Activated CD4-positive, alpha-beta T cell treated with anti-CD3 and anti-CD28 coated beads, Interleukin-2, Interleukin-6, amounts not matched to agents 100 ng/mL and 50 ng/mL, durations not matched to agents 16 hours and 8 hours (primary cell): ENCODE measurements at regions not wholly inside any gene's neighbourhood (a gene's known extent, or its start where the extent isn't known, plus 50 kb on each side); places are given as distances from the start of the nearest gene placed in this dataset.

Source experiments
- DNase-seq: peaks from one replicate; pipeline ENCODE4 v3.0.0-alpha.2; 2020

DNA sequence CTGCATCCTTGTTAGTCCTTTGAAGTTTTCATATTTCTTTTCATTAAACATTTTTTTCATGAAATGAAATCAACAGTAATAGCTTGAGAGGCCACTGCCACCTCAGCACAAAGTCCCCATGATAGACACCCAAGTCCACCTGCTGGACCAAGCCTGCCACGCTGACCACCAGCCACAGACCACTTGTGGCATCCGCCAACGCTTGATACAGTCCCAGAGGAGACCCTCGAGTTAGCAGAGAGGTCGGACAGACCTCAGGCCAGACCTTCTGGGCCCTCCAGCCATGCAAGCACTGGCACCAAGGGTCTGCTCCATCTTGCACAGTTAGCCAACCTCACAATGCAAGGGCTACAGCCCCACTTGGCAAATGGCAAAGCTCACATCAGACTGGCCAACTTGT, 91.8 kb upstream of the RTL6 start:
- no peak for DNase-seq

DNA sequence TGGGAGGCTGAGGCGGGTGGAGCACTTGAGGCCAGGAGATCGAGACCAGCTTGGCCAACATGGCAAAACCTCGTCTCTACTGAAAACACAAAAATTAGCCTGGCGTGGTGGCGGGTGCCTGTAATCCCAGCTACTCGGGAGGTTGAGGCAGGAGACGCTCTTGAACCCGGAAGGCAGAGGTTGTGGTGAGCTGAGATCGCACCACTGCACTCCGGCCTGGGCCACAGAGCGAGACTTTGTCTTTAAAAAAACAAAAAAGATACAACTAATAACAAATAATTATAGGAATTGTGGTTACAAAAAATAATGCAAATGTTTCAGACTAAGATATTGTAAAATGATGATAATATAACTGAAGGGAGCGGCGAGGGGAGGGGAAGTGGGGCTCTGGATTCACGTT, 90.3 kb upstream of the RTL6 start:
- DNase-seq: no peak

DNA sequence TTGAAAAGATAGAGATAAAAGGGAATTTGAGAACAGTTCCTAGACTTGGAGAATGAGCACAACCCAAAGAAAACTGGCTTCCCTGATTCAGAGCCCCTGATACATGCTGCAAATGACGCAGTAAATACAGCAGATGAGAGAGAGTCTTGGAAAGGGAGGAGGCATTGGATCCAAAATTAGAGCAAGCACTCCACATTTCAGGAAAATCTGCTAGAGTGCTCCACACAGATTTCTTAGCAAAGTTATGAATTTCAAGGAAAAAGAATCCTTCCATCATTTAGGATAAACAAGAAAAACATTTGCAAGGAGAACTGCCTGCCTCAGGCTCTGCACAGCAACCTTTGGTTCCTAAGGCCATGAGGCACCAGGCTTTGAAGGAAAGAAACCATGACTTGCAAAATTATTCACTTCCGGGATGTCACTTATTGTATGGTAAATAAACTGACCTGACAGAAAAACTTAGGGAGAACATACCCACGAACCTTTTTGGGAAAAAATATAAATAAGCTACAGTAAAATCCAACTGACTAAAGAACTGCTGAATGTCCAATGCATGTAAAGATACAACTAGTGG, 89.8 kb upstream of the RTL6 start:
- no peak for DNase-seq

DNA sequence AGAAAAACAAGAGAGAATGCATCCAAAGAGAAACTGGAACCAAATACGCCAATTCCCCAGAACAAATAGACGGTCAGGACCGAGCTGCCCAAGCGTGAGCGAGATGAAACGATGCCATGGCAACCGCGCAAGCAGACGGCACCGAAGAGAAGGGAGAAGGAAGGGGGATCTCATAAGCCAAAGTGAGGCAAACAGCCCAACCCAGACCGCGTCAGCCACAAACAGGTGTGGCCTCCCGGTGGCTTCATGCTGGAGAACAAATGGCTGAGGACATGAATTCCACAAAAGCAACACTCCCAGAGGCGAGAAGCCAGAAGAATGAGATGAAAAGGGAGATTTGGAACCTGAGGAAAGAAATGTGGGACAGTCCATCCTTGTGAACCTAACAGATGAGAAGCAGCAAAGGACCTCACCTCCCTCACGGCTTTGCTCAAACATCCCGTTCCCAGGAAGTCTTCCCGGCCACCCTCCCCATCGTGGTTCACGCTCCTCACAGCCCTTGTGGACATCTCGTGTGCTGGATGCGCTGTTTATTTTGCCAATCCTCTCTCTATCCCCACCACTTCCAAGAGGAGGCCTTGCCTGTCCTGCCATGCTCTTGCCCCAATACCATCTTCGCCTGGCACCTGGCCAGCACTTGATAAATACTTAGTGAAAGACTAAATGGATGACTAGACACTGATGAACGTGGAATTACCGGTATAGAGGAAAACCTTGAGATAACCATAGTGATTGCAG, 89.1 kb upstream of the RTL6 start:
- DNase-seq: no peak

DNA sequence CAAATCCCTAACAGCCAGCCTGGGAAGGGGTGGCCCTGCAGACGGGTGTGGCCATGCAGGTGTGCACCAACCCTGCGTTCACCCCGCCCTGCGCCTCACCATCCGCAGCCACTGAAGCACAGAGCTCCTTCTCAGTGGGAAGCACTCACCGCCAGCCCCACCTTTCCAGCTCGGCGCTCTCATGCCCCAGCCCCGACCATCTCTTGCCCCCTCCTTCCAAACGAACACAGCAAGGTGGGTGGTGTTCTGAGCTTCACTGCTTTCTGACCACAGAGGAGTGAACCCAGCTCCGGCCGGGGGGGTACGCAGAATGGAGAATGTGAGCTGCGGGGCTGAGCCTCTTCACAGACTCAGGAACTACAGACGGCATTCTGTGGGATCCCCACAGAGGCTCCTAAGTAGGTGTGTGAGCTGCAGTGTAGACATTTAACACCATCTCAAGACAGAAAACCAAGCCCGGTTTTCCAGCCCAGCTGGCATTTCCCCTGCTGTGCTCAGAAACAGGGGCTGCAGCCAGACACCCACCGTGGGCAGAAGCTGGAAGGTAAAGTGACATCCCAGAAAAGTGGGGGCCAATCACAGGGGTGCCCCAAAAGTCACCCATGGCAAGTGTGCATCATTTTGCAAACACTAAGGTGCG, 88.4 kb upstream of the RTL6 start:
- no peak for DNase-seq

DNA sequence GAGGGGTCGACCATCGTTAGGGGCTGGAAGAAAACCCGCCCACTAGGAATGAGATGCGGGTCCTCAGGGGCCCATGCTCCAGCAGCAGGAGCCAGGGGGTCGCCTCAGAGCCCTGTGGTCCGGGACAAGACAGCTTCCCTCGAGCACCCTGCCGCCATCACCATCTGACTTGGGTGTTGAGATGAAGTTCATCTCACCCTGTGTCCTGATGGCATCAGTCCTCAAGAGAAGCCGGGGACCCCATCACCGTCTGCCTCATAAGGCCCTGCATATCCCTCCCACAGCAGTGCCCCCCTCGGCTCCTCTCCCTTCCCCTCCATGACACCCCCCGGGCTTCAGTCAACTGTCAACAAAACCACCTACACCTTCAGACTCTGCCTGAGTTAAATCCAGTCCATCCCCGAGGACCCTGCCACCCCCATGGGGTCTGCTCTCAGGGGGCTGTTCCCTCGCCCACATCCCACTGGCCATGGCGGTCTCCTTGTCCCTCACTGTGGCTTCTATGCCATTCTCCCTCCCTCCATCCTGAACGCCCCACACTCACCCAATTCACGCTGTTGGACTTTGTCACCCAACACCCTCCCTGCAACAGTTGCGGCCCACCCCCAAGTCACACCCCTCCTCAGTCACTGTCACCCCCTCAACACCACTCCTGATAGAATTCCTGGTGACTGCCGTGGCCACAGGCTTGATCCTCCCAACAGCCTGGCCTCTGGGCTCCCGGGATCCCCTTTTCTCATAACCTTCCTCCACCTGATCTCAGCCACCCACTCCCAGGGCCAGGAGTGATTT, 87.7 kb upstream of the RTL6 start:
- DNase-seq: no peak

DNA sequence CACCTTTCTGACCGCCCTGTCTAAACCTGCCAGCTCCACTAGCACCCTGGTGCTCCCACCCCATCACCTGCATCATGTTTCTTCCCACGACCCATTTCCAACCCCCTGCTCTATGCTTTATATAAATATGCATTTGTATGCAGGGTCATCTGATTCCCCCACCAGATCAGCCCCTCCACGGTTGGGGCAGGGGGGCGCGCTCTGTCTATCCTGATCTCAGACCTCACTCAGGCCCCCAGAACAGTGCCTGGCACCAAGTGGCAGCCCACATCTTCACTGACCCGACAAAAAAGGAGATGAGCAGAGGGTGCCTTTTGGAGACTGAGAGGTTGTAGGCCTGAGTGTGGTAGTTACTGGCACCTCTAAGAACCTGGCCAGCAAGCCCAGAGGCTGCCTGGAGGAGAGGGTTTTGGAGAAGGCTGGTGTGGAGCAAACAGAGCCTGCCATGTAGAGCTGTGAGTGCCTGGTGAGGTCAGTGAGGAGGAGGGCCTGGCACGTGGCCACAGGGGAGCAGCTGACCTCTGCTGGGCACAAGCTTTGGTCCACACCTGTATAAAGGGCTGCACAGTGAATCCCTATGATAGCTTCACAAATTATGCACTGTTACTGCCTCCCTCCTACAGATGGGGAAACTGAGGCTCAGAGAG, 86.3 kb upstream of the RTL6 start:
- no peak for DNase-seq

DNA sequence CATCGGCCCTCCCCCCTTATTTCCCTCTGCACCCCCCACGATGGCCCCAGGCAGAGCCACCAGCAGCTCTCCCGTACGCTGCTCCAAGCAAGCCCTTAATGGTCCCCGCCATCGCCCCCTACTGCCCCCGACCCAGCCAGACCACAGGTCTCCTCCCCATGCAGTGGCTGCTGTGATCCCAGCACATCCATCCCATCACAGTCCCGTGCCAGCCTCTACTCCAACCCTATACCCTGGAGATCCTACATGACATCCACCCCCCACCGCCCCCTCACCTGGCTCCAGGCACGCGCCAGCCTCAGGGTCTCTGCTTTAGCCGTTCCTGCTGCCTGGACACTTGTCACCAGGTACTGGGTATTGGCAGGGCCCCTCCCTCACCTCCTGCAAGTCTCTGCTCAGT, 85.8 kb upstream of the RTL6 start:
- DNase-seq: no peak

DNA sequence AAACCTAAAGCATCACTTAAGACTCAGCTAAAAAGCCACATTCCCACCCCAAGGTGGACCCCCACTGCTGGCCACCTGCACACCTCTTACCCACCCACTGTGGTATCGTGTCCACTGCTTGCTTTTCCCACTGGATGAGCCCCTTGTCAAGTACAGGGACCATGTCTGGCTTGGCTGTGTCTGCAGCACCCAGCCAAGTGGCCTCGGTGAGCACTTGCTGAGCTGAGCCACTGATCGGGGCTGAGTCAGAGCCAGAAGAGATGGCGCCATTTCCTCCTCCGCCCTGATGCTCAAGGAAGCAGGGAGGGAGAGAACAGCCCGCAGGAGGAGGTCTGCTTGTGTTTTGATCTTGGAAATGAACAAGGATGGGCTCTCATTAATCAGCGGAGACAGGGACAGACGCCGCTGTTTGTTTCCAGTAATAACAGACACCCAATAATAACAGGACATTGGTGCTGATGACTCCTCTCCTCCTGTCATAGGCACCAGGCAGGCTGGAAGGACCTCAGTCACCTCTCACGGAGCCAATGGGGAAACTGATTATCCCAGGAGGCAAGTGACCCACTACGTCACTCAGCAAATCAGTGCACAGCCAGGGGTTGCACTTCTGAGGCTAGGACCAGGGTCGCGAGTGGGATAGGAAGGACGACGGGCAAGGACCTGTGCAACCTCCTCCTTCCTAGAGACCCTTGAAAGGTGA, 85.2 kb upstream of the RTL6 start:
- DNase-seq: no peak

DNA sequence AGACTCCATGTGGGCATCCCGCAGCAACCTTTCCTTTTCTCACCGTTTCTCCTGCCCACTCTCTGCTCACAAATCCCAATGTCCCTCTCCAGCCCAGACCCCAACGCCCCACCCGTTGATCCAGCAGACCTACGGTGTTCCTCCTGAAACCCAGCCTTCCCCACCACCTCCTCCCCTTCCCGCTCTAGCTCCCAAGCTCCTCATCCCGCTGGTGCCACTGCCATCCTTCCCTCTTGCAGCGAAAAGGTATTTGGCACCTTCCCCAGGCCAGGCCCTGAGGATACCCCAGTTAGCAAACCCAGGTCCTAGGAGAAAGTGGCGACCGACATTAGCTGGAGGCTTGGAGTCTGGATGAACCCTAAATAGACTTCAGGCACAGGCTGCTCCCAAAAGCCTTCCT, 84.0 kb upstream of the RTL6 start:
- DNase-seq: no peak

DNA sequence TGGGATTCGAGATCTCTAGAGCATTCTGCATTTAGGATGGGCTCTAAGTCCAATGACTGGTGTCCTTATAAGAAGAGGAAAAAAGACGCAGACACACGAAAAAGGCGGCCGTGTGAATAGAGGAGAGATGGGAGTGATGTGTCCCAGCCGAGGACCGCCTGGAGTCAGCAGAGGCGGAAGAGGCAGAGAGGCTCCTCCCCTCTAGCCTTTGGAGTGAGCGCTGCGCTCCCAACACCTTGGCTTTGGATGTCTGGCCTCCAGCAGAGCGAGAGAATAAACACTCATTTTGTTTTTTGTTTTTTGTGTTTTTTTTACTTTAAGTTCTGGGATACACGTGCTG, 83.0 kb upstream of the RTL6 start:
- no peak for DNase-seq

DNA sequence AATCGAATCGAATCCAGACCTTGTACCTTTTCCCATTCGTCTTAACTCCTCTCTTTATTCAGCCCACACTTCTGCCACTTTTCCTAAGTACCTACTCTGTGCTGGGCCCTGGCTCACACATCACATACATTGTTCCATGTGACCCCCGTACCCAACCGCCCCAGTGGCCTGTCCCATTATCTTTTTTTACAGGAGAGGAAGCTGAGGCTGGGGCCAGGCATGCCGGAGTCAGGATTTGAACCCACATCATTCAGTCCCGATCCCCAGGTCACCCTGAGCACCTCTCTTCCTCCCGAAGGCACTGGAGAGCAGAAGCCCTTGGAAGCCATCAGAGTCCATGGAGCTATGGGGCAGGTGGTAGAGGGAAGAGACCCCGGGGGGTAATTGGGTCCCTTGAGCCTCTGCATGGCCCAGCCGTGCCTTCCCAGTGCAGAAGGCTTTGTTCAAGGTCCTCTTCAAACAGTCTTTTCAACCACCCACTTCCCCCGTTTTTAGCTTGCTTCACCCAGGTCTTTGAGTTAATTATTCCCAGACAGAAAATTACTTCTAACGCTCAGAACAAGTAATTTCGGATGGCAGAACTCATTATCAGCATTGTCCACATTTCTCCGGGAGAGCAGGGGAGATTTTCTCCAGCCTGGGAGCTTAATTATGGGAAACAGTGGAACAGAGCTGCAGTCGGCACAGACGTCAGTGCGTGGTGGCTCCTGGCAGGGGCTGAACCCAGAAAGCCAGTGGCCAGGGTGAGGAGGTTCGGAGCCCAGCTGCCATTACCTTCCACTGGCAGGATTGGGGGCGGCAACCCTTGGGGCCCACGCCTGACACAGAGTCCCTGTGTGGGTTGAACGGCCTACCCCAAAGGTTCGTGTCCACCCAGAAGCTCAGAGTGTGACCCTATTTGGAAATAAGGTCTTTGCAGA, 82.4 kb upstream of the RTL6 start:
- no peak for DNase-seq

DNA sequence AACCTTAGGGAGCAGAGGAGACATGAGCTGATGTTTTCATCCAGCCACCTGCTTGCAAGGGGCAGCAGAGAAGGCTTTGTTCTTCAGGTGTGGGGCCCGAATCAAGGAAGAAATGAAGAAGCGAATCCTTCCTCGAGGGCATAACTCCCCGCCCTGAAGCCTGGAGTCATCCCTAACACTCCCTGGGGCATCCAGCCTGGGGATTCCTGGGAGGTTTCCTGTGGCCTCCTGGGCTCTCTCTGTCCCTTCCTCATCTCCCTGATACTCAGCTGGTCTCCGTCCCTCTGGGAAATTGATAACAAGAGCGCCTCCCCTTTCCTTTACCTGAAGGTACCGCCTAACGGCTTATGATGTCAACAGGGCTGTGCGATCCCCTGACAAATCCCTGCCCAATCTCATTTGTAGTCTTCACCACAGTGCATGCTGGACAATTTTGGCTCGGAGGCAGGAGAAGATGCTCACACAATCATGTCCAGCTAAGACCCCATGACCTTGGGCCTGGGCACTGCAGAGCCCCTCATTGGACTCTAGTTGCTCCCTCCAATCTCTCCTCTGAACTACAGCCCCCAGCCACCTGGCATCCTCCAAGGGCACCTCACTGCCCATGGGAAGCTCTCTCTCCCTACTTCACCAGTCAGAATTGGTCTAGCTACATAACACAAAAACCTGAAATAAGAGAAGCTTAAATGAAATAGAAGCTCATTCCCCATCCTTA, 80.6 kb upstream of the RTL6 start:
- no peak for DNase-seq

DNA sequence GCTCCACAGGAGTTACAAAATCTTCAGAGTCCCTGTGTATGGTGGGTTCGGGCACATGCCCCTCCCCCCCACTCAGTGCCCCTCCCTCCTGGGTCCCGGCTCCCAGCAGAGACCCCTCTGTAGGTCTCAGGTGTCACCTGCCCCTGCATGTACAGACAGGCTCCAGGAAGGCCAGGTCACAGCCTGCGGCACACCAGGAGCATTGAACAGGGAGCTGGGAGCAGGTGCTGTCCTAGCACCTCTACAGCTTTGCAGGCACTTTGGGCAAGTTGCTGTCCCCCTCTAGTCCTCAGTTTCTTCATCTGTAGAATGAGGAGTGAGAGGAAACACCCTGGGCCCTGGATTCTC, 80.1 kb upstream of the RTL6 start:
- no peak for DNase-seq

DNA sequence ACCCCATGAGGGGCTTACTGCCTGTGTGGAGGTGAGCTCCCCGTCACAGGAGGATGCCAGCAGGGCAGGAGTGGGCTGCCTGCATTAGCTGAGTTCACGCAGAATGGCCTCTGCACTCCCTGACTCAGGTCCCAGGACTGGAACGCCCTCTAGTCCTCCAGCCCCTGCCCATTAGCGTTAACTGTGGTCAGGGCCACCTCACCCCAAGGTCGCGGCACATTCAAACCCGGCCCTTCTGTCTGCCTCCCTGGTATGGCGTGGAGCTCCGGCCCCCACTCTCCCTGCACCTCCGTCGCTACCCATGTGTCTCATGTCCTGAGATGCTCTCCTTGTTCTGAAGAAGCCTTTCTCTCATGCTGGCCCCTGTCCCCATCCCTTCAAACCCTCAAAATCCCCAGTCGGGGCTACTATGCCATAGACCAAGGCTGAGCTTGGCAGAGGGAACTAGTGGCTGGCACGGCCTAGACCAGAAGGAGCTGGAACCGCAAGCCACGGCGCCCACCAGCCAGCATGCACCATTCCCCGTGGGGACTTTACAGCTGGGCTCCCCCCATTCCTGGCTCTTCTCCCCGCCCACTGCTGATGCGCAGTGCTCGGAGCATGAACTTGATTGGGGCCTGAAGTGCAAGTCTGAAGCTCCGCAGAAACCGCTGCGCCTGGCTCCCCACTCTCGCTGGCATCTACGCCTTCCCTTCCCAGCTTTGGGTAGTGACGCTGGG, 79.5 kb upstream of the RTL6 start:
- DNase-seq: no peak

DNA sequence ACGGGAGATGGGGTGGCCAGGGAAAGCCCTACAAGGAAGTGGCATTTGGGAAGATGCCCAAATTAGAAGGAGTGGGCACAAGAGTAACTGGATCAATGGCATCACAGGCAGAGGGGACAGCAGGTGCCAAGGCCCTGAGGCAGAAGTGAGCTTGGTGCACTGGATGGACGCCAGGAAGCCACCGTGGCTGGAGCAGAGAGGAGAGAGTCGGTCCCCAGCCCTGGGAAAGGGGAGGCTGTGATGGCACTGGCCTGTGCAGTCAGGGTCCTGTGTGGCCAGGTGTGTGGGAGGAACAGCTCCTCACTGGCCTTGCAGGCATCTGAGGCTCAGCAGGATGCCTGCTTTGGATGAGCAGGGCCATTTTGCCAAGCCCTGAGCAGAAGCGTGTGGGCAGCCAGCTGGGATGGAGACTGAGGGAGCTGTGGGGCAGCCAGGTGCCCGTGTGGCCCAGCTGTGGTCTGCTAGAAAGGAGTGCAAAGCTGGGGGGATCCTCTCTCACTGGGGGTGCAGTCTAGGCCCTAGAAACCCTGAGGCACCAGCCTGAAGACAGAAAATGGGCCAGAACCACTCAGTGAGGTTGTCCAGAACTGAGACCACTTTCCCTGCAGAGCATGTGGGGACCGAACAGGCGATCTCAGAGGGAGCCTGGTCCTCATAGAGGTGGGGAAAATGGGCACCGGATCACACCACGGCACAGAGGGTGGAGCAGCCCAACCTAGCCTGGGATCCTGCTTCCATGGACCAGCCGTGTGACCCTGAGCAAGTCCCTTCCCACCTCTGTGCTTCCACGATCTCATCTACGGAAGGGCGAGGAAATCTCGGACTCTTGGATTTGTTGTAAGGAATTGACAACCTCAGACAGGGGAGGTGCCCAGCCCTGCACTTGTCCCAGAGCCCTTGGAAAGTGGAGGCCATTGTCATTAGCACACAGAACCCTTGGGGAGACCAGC, 78.6 kb upstream of the RTL6 start:
- DNase-seq: no peak

DNA sequence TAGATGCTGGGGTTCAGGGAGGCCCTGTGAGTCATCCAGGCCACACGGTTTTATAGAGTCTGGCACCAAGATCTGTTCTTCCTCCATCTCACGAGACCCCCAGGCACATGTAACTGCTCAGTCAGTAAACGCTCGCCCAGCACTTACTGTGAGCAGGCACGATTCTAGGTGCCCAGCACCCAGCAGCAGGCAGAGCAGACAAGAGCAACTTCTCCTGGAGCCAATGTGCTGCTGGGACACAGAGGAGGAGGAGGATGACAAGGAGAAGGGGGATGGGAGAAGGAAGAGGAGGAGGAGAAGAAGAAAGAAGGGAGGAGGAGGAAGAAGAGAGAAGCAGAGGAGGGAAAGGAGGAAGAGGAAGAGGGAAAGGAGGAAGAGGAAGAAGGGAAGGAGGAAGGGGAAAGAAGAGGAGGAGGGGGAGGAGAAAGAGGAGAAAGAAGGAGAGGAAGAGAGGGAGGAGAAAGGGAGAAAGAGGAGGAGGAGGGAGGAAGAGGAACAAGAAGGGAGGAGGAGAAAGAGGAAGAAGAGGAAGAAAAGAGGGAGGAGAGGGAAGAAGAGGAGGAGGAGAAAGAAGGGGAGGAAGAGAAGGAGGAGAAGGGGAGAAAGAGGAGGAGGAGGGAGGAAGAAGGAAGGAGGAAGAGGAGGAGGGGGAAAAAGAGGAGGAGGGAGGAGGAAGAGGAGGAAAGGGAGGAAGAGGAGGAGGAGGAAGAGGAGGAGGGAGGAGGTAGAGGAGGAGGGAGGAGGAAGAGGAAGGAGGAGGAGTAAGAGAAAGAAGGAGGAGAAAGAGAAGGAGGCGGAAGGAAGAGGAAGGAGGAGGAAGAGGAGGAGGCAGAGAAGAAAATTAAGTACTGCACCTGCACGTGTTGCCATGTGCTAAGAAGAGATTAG, 77.6 kb upstream of the RTL6 start:
- DNase-seq: no peak
